Uterus (tissue), 3 donors: ENCODE measurements at regions not wholly inside any gene's neighbourhood (a gene's known extent, or its start where the extent isn't known, plus 50 kb on each side); places are given as distances from the start of the nearest gene placed in this dataset.

Source experiments
- DNase-seq, 2 donors: peaks; one replicate each; pipeline ENCODE4 v3.0.0-alpha.2; 2019 to 2020
- H3K27ac ChIP-seq, 2 donors: fragments of 200-600 bp; sonication (generic); 1 replicate in 1 of 2; 2 replicates in 1 of 2; pipeline ENCODE4 v1.5.1; 2016 to 2018
- H3K27me3 ChIP-seq, 2 donors: fragments of 200-600 bp; sonication (generic); one replicate each; pipeline ENCODE4 v1.5.1; 2018 to 2019; ENCODE audit warnings: control low read depth in 1 of 2
- H3K36me3 ChIP-seq, 2 donors: fragments of 200-600 bp; sonication (generic); one replicate each; pipeline ENCODE4 v1.5.1; 2019; ENCODE audit warnings: control low read depth in 1 of 2
- H3K4me1 ChIP-seq, 2 donors: fragments of 200-600 bp; sonication (generic); one replicate each; pipeline ENCODE4 v1.5.1; 2018 to 2019; ENCODE audit warnings: control low read depth in 1 of 2
- H3K4me3 ChIP-seq, 2 donors: fragments of 200-600 bp; sonication (generic); 1 replicate in 1 of 2; 2 replicates in 1 of 2; pipeline ENCODE4 v1.5.1; 2018 to 2019; ENCODE audit warnings: mild to moderate bottlenecking in 1 of 2
- H3K9me3 ChIP-seq, 2 donors: fragments of 200-600 bp; sonication (generic); one replicate each; pipeline ENCODE4 v1.5.1; 2019; ENCODE audit warnings: control low read depth in 1 of 2
- POLR2A ChIP-seq, 2 donors: fragments of 450-650 bp; IDR thresholded peaks; one replicate each; pipeline ENCODE4 v1.6.1; 2016; ENCODE audit warnings: antibody characterized with exemption in 2 of 2, mild to moderate bottlenecking in 1 of 2, moderate library complexity in 1 of 2
- intact Hi-C: fragments of 100-400 bp; cut with DNase I; formaldehyde crosslinking; loops from one replicate; pipeline ENCODE4 v1.15.1; 2023; ENCODE audit warnings: low total_unique reads
- TF ChIP-seq, protein P1 (sequence below), 4 experiments: fragments of 200-600 bp in 2 of 4; fragments of 450-650 bp in 2 of 4; sonication (generic) in 2 of 4; IDR thresholded peaks; one replicate each; pipeline ENCODE4 v1.5.1; 2016 to 2019; ENCODE audit warnings: antibody characterized with exemption in 4 of 4, mild to moderate bottlenecking in 2 of 4, moderate library complexity in 1 of 4
- donor health status: DM: yes; HTN: yes; CAD: no.

- Histone ChIP-seq H3K36me3 (no peaks in the 10 kb centered on the region), H3K9me3 (no peaks in the 10 kb centered on the region), H3K27me3 (no peaks in the 10 kb centered on the region), H3K4me3 (no peak overlapping the region), H3K4me1 (no peaks in the 10 kb centered on the region), H3K27ac (no peak overlapping the region)
- TF ChIP-seq, protein P1, sequence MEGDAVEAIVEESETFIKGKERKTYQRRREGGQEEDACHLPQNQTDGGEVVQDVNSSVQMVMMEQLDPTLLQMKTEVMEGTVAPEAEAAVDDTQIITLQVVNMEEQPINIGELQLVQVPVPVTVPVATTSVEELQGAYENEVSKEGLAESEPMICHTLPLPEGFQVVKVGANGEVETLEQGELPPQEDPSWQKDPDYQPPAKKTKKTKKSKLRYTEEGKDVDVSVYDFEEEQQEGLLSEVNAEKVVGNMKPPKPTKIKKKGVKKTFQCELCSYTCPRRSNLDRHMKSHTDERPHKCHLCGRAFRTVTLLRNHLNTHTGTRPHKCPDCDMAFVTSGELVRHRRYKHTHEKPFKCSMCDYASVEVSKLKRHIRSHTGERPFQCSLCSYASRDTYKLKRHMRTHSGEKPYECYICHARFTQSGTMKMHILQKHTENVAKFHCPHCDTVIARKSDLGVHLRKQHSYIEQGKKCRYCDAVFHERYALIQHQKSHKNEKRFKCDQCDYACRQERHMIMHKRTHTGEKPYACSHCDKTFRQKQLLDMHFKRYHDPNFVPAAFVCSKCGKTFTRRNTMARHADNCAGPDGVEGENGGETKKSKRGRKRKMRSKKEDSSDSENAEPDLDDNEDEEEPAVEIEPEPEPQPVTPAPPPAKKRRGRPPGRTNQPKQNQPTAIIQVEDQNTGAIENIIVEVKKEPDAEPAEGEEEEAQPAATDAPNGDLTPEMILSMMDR (IDR thresholded peaks at IDR 0.05), result no peak
- no peak for TF ChIP-seq POLR2A (IDR thresholded peaks at IDR 0.05)
- DNase-seq, result no peak
- intact Hi-C loops, result no loop called here
These were observed 284.5 kb upstream of the SEMA3D start for GRCh38 chr7:85471307-85471706.

DNA sequence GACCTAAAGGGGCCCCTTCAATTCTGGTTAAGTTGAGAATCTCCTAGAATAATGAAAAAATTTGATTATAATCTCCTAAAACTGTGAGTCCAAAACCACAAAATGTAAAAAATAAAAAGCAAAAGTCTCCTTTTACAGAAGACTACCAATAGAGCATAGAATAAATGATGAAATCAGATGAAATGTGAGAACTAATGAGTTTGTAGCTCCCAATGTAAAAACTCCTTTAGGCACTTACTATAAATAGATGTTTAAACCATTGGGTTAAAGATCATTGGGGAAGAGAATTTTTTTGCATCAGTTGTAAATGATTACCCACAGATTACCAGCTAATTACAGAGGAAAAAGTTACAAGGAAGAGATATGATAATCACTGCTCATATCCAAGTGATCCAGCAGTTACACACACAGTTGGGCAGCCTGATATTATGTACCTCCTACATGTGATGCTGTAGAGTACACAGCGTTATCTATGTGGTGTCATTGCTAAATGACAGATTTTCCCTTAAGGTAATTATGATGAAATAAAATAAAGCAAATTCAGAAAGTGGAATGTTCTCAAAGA, 282.7 kb upstream of the SEMA3D start:
- DNase-seq, result no peak
- TF ChIP-seq, protein P1 (IDR thresholded peaks at IDR 0.05), result no peak
- no peak for TF ChIP-seq POLR2A (IDR thresholded peaks at IDR 0.05)

GRCh38 chr7:85464042-85464651, 277.3 kb upstream of the SEMA3D start:
- Histone ChIP-seq H3K27me3 (no peaks in the 10 kb centered on the region), H3K4me3 (no peak overlapping the region), H3K36me3 (no peaks in the 10 kb centered on the region), H3K4me1 (no peaks in the 10 kb centered on the region), H3K9me3 (no peaks in the 10 kb centered on the region), H3K27ac (no peak overlapping the region)
- intact Hi-C loops, result no loop called here
- DNase-seq, result no peak
- no peak for TF ChIP-seq POLR2A (IDR thresholded peaks at IDR 0.05)
- TF ChIP-seq, protein P1 (IDR thresholded peaks at IDR 0.05), result no peak

More for the DNA sequence above, 282.7 kb upstream of the SEMA3D start:
- Histone ChIP-seq H3K9me3 (no peaks in the 10 kb centered on the region), H3K27ac (no peak overlapping the region), H3K4me3 (no peak overlapping the region), H3K27me3 (no peaks in the 10 kb centered on the region), H3K36me3 (no peaks in the 10 kb centered on the region), H3K4me1 (no peaks in the 10 kb centered on the region)
- intact Hi-C loops, result no loop called here

DNA sequence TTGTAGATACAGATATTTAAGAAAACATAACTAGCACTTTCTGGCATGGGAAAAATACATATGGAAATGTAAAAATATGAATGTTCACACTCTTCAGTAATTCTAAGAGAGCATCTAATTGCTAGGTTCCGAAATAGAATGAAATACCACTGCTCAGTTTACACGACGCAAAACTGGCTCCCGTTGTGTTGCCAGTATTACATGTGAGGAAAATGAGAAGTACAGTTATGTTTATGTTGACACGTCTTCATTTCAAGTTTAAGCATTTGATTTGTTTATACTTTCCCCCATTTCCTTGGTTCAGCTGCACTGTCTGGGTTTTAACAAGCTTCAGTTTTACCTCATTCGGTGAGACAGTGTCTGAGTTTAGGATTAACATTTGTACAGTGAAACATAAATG, 275.8 kb upstream of the SEMA3D start:
- DNase-seq, result no peak
- Histone ChIP-seq H3K4me1 (no peaks in the 10 kb centered on the region), H3K9me3 (no peaks in the 10 kb centered on the region), H3K27ac (no peak overlapping the region), H3K27me3 (no peaks in the 10 kb centered on the region), H3K36me3 (no peaks in the 10 kb centered on the region), H3K4me3 (no peak overlapping the region)
- intact Hi-C loops, result no loop called here
- TF ChIP-seq, protein P1 (IDR thresholded peaks at IDR 0.05), result no peak
- no peak for TF ChIP-seq POLR2A (IDR thresholded peaks at IDR 0.05)

GRCh38 chr7:85457911-85458310, 271.1 kb upstream of the SEMA3D start:
- H3K36me3 ChIP-seq, result no peaks in the 10 kb centered on the region
- no peak for DNase-seq
- H3K4me3 ChIP-seq, result no peak overlapping the region
- TF ChIP-seq, protein P1 (IDR thresholded peaks at IDR 0.05), result no peak
- no peak for TF ChIP-seq POLR2A (IDR thresholded peaks at IDR 0.05)
- no peaks in the 10 kb centered on the region for H3K27me3 ChIP-seq
- H3K4me1 ChIP-seq, result no peaks in the 10 kb centered on the region
- intact Hi-C loops, result no loop called here
- H3K9me3 ChIP-seq, result no peaks in the 10 kb centered on the region
- H3K27ac ChIP-seq, result no peak overlapping the region
